GM18868 (cell line): ENCODE measurements at regions not wholly inside any gene's neighbourhood (a gene's known extent, or its start where the extent isn't known, plus 50 kb on each side); places are given as distances from the start of the nearest gene placed in this dataset.
"Not testable (repeated sequence)": the region's sequence is repeated elsewhere in the genome, so short reads cannot be mapped to it uniquely, and the experiment has no call there.

Source experiments
- ATAC-seq: cut with Tn5 transposase; IDR thresholded peaks from one replicate; pipeline ENCODE4 v1.9.1; 2021; ENCODE audit warnings: mild to moderate bottlenecking, moderate library complexity; ENCODE audit not compliant: unreplicated experiment

DNA sequence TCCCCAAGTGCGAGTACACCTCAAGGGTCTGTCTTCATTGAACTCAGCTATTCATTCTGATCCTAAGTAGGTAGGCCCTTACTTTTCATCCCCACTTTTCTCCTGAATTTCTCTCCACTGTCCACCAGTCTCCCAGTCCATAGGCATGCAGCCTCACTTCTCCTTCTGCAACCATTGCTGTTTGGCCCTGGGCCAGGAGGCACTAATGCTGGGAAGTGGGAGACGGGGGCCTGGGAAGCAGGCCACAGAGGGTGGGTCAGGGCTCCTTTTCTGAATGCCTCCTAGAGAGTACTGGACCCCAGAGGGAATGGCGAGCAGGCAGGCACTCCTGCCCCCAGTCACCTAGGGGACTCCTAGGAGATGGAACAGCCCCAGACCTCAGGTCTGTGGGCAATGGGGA lies 203.5 kb upstream of the RPL34 start:
- no peak for ATAC-seq

DNA sequence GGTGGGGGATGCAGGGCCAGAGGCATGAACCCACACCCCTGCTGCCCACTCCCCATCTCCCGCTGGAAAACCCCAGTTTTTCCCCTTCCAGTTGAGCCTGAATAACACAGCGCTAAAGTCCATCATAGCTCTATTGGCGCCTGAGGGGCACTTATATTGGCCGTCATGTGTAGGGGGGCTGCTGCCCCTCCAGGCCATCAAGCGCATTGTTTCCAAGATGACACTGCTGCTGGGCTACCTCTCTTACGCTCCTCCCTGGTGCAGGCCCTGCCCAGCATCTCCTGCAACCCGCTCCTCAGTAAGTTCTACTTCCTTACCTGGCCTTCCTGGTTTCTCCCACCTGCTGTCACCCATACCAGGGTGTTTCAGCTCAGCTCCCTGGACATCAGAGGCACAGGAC lies 205.0 kb upstream of the RPL34 start:
- no peak for ATAC-seq

DNA sequence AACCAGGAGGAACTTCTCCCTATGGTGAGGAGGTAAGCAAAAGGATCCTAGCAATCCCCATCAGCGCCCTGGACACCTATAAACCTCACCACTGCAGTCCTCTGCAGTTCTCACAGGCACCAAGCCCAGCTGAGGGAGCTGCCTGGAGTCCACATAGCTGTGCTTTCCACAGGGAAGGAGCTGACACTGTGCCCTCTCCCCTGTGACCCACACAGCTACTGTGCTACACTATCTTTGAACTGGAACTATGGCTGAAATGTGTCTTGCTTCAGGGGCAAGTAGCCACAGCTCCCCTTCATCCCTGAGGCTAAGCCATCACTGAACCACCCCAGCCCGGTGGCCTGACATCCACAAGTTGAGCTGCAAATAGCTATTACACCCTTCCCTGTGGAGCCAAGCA lies 208.5 kb upstream of the RPL34 start:
- ATAC-seq: no peak

DNA sequence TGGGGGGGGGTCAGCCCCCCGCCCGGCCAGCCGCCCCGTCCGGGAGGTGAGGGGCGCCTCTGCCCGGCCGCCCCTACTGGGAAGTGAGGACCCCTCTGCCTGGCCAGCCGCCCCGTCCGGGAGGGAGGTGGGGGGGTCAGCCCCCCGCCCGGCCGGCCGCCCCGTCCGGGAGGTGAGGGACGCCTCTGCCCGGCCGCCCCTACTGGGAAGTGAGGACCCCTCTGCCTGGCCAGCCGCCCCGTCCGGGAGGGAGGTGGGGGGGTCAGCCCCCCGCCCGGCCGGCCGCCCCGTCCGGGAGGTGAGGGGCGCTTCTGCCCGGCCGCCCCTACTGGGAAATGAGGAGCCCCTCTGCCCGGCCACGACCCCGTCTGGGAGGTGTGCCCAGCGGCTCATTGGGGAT lies 210.7 kb upstream of the RPL34 start:
- not testable (repeated sequence) for ATAC-seq

DNA sequence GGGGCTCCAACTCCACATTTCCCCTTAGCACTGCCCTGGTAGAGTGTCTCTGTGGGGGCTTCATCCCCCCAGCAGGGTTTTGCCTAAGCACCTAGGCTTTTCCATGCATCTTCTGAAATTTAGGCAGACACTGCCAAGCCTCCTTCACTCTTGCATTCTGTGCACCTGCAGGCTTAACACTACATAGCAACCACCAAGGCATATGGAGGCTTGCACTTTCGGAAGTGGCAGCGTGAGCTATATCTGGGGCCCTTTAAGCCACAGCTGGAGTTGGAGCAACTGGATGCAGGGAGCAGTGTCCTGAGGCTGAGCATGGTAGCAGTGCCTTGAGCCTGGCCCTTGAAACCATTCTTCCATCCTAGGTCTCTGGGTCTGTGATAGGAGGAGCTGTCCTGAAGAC lies 214.8 kb upstream of the RPL34 start:
- no peak for ATAC-seq

DNA sequence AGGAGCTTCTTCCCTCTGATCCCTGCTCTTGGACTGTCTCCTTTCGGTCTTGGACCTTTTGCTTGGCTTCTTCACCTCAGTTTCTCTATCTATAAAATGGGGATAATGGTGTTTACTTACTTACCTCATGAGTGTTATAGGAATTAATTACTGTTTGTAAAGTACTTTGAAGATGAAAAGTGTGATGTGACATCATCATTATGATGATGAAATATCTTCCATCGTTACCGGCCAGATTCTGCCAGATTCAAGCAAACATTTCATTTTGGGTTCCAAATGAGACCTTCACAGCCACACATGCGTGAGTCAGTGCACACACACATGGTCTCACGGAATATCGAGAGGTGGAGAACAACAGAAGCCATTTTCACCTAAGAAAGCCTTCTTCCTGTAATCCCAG lies 220.1 kb upstream of the RPL34 start:
- ATAC-seq: no peak

DNA sequence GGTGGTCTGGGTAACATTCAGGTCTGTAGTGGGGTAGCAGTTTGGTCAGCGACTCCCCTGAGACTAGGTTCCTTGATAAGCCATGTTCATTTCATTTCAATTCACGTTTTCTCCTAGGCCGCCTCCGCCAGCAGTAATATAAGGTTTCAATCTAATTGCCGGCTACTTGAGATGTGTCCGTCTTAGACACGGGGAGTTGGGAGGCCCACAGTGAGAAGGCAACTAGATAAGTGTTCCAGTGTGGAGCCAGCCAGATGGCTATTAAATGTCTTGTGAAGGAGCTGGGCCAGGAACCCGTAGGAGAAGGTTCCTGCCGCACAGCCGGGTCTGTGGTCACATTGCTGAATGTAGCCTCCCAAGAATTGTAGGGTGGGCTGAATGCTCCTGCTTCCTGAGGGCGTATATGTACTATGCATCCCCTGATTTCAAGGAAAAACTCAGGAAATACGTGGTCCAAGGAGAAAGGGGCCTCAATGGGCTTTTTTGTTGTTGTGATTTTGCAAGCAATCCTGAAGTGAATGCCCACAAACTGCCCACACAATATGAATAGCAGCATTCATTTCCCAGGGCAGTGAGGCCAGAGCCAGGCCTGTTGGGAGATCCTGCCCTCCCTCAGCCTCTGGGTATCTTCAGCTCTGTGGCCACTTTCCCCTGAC lies 220.6 kb upstream of the RPL34 start:
- ATAC-seq: no peak

DNA sequence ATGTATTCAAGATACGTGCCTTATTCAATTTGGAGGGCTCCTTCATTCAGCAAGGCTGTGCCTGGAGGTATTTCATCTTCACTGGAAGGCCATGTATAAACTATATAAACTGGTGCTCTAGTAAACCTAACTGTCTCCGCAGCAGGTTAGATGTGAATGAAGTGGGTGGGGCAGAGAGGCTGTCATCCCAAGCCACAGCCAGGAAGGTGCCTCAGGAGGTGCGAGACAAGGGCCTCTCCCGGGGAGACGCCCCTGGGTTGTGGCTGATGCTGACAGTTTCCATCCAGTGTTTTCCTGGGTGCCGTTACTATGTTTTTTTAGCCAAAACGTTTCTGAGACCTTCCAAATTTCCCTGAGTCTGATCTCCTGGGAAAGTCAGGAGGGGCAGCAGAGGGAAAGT lies 221.5 kb upstream of the RPL34 start:
- no peak for ATAC-seq

DNA sequence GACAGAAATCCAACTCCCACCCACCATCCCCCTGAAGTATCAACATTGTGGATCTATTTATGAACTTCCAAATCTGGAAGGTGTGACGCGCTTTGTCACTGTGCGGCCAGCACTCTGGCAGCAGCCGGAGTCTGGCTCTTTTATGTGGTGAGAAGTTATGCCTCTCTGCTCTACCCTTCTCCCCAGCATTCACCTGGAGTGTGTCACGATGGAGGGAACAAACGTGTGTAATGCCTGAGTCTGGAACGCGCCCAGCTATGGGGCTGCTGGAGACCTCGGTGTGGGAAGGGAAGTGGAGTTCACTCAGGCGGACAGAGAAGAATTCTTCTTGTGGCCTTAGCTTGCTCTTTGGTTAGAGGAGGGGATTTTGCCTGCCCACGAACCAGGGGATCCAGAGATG lies 222.1 kb upstream of the RPL34 start:
- no peak for ATAC-seq

DNA sequence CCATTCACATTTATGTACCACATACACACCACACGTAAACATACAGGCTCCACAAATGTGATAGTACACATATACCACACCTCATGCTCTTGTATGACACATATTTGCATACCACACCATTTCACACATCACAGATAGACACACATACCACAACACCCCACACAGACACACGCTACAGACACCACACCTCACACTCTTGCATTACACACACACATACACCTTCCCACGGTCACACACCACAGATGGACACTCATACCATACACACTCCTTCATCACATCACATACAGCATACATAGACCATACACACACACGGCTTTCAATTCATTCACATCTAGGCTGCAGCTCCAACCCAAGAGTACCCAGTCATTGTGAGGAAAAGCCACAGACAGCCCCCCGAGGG lies 222.5 kb upstream of the RPL34 start:
- no peak for ATAC-seq

DNA sequence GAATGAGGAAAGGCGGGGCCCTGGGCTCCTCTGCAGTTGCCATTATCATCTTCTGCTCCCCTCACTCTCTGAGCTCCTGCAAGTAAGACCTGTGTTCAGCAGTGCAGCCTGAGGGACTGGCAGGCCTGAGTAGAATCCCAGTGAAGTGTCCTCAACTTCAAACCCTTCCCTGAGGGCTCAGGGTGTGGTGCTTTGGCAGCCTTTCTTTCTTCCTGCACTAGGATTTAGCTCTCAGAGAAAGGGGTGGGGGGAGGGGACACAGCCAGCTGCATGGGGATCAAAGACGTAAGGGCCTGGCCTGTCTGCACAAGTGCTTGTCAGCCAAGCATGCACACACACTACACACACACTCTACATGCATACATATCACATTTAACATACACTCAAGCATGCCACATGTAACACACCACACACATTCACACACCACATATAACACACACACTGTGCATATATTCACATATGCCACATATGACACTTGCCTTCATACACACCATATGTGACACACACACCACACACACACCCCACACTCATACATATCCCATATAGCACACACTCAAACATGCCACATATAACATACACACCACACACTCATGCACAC lies 223.4 kb upstream of the RPL34 start:
- ATAC-seq: no peak

DNA sequence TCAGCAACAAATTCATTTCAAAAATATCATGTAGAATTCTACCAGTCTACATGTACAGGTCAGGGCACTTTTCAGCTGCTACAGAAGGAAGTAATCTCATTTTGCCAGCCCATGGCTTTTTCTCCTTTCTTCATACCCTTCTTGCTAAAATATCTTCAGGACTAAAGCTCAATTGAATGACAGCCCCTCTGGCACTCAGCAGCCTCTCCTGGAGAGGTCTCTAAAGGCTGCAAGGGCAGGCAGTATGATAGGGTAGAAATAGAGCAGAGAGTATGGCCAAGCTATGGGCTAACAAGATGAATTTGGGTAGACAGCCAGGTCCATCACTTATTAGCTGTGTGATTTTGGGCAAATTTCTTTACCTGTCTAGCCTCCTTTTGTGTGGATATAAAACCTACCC lies 224.6 kb upstream of the RPL34 start:
- ATAC-seq: no peak

DNA sequence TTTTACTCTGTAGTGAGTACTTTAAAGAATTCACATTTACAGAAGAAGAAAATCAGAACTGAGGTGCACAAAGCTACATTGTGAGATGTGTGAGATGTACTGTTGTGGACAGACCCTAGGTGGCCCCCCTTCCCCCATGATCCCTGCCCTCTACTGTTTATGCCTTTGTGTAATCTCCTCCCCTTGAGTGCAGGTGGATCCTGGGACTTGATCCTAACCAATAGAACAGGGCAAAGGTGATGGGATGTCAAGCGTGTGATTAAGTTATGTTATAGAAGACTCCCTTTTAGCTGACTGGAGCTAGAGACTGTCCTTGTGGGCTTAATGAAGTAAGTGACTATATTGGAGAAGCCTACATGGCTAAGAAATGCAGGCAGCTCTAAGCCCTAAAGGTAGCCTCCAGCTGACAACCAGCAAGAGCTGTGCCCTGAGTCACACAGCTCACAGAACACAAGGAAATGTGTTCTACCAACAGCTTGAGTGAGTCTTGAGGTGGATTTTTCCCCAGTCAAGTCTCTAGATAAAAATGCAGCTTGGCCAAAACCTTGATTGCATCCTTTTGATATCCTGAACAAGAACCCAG lies 225.2 kb upstream of the LEF1 start:
- no peak for ATAC-seq

DNA sequence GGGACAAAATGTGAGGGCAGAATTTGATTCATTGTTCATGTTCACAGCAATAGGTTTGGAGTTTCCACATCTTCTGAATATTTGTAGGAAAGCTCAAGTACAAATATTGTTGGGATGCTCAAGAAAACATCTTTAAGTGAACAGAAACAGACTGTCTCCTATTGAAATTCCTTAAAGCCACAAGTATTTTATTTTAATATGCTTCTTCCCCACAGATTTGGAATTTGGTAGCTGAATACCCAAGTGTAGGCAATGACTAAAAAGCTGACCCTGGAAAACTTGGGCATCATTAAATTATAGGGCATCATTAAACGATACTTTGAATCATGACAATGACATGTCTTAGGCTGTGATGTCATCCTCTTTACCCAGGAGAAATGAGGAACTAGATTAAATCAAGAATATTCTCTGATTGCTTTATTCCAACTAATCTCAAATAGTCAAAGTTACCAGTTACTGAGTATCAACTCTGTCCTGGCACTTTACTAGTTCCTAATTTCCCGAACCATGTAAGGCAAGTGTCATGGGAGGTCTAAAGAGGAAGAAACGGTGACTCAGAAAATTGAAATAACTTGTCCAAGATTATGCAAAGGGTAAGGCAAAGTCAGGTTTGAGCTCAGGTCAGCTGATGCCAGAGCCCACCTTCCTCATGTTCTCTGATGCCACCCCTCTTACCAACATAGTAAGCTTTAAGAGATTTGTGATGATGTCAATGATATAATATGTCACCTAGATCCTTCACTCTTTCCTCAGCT lies 223.1 kb upstream of the LEF1 start:
- ATAC-seq: no peak

DNA sequence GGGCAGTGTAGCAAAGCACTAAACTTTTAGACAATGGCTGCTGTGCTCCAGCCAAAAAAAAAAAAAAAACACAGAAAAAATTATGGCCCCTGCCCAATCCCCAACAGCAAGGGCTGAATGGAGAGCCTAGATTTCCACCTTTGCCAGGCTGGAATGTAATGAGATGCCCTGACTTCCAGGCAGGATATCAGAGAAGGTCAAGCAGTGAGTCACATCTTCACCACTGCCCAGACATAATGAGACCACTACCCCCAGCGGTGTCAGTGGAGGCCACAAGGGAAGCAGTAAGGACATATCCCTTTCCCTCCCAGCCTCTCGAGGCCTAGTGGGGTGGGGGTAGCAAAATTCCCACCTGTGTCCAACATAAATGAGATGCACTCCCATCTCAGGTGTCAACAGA lies 216.3 kb upstream of the LEF1 start:
- no peak for ATAC-seq

DNA sequence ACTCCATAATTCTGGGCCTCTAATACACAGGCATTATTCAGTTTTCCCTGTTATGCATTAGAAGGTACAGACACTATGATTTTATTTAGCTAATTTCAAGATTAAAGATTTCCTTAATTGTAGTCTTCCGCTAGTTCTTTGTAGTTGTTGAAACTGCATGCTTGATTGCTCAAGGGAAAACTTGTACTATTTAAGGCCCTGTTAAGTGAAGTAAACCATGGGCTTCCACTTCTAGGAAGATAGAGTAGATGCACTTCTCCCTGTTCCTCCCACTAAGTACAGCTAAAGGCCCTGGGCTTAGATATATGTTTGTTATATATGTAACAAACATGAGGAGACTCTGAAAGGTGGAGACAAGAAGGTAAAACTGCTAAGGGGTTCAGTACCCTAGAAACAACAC lies 215.8 kb upstream of the LEF1 start:
- no peak for ATAC-seq

DNA sequence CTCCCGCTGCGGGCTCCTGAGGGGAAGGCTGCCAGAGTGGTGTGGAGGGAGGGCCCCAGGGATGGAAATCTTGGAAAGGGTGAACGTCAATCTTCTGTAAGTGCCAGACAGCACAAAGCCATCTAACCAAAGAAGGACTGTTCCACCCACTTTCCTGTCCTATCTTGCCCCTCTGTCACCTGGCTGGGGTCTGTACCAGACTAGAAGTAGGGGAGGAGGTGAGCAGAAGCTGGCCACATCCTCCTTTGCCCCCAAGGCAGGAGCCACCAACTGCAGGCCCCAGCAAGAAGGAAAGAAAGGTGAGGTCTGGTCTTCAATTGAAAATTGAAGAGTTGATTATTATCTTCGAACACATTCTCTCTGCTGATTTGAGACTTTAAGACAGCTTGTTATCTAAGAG lies 214.4 kb upstream of the LEF1 start:
- no peak for ATAC-seq

DNA sequence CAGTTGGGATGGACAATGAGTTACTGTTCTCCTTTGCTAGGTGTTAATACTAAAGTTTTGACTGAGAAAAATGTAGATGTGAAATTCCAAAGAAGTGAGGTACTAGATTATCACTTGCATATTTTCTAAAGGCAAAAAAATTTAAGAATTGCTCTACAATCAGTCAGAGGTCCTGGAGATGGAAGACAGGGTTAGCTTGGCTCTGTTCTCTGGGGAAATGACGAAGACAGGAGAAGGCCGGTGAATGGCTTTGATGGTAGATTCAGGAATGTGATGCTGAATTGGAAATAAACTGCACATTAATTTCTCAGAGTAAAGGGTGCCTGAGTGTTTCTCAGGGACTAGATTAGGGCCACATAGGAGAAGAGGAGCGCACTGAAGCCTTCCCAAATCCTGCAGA lies 214.0 kb upstream of the LEF1 start:
- ATAC-seq: no peak

DNA sequence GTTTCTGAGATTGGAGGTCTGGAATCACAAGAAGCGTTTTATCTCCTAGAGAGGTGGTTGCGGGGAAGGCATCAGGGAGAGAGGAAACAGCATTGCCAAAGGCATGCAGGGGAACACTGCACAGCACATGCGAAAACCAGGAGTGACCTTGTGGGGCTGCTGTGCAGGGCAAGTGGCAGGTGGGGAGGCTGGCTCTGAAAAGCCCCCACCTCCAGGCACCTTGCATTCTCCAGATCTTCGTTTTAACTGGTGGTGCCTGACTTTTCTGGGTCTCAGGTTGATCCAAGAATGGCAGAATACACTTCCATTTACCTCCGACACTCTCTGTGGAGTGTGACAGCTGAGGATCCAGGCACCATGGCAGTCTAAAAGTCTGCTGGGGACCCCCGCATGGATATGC lies 209.4 kb upstream of the LEF1 start:
- ATAC-seq: no peak

DNA sequence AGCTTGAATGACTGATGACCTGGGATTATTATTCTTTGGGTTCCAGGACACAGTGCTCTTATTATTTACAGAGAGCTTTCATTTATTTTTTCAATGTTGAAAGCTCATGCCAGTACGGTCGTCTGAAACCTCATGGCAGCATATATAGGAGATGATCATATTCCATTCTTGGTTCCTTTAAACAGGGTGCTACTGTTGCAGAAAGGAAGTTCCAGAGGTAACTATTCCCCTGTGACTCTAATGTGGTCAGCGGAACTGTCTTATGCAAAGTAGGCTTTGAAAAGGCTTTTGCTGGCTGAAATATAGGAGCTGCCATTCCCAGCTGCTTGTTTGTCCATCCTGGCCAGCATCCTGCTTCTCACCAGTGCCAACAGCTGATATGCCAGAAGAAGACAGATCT lies 208.3 kb upstream of the LEF1 start:
- no peak for ATAC-seq

DNA sequence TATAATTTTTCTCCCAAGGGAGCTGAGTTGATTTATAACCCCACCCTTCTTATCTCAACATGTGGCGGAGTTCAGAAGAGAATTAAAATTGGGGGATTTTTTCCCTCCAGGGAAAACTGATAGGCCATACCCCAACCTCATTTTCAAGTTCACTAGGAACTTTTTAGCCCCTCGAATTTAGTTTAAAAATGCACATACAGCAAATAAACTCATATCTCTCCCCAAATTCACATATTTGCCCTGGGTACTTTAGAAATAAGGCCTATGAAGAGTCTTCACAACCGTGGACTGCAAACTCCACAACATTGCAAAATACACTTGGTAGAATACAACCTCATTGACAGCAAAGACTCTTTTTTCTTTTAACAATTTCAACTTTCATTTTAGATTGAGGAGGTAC lies 206.7 kb upstream of the LEF1 start:
- ATAC-seq: no peak

DNA sequence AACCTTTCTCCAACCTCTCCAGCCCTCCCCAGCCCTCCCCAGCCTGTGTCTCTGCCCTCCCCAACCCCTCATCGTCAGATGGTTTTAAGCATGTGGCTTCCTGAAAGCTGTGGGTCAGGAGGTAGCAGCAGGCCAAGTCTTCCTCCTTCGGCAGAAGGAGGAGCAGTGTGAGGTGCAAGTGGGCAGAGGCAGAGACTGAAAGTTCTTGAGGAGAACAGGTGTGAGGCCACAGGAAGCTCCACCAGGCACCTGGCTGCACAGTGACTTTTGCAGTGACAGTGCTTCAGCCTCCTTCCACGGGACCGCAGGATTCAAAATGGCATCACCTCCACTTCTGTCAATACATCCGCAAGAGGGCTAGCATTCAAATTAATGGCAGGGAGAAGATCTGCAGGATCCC lies 203.9 kb upstream of the LEF1 start:
- ATAC-seq: no peak
